ENCODE measurements at regions not wholly inside any gene's neighbourhood (a gene's known extent, or its start where the extent isn't known, plus 50 kb on each side); places are given as distances from the start of the nearest gene placed in this dataset.

DNA sequence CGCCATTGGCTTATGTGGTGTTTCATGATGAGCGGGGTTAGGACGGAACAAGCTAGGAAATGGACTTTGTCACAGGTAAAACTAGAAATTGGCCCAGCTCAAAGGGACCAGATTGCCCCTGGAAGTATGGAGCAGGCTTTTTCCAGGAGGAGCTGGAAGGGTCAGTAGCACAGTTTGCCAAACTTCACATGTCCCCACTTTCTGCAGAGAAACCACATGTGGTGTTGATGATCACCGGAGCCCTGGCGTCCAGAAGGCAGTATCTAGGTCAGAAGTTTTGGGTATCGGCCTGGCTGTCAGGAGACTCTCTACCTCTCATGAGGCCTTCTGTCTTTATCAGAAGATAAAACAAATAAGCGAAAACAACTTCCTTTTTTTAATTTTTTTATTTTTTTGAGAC, 248.5 kb downstream of the SOX9 start (continued):
- TF ChIP-seq, protein P1, sequence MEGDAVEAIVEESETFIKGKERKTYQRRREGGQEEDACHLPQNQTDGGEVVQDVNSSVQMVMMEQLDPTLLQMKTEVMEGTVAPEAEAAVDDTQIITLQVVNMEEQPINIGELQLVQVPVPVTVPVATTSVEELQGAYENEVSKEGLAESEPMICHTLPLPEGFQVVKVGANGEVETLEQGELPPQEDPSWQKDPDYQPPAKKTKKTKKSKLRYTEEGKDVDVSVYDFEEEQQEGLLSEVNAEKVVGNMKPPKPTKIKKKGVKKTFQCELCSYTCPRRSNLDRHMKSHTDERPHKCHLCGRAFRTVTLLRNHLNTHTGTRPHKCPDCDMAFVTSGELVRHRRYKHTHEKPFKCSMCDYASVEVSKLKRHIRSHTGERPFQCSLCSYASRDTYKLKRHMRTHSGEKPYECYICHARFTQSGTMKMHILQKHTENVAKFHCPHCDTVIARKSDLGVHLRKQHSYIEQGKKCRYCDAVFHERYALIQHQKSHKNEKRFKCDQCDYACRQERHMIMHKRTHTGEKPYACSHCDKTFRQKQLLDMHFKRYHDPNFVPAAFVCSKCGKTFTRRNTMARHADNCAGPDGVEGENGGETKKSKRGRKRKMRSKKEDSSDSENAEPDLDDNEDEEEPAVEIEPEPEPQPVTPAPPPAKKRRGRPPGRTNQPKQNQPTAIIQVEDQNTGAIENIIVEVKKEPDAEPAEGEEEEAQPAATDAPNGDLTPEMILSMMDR (conservative IDR thresholded peaks at IDR 0.05; ENCODE audit: low read depth in 2 of 2), result no peak

DNA sequence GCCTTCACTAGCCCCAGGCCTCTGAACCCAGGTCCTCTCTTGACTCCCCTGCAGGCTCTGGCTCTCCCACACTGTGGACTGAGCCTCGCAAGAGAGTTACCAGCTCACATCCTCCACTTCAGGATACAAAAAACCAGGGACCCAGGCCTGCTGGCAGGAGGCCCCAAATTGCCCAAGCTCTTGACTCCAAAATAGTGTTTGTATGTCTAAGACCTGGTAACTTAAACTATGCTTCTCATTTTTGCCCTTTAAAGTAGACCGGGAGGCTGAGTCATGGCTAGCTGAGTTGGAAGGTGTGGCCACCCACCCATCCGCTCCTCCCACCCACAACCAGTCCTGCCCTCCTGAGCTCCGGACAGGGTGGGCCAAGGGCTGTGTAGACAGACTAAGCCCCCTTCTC, 250.0 kb downstream of the SOX9 start:
- H3K4me3 Mint-ChIP-seq, result no peak overlapping the region
- DNase-seq (ENCODE audit: low spot score) (no peak), ATAC-seq (no peak)
- Histone ChIP-seq H3K4me1 (ENCODE audit: insufficient read depth) (no peaks in the 10 kb centered on the region), H3K4me2 (no peak overlapping the region), H3K79me2 (replicated peaks; ENCODE audit: insufficient read depth) (no peaks in the 10 kb centered on the region), H2AFZ (no peak overlapping the region), H3K9me2 (ENCODE audit: insufficient read depth) (no peaks in the 10 kb centered on the region; the same call in 1 of the 2 replicates), H3K4me3 (no peak overlapping the region), H4K20me1 (replicated peaks; ENCODE audit: insufficient read depth) (no peaks in the 10 kb centered on the region), H3K27me3 (ENCODE audit: insufficient read depth) (no peaks in the 10 kb centered on the region), H3K36me3 (ENCODE audit: insufficient read depth) (no peaks in the 10 kb centered on the region), H3F3A (replicated peaks; ENCODE audit: low read depth) (no peaks in the 10 kb centered on the region), H3K27ac (ENCODE audit: low read depth) (no peak overlapping the region)
- H3K4me1 Mint-ChIP-seq, result peaks cover 12% of the 10 kb centered on the region
- H3K9me3 Mint-ChIP-seq, result no peaks in the 10 kb centered on the region
- no peak overlapping the region for H3K27ac Mint-ChIP-seq
- H3K27me3 Mint-ChIP-seq (ENCODE audit: insufficient read depth, low read depth, poor library complexity), result peaks cover 11% of the 10 kb centered on the region
- TF ChIP-seq ZNF331 (CRISPR knock-in tag; IDR thresholded peaks at IDR 0.05; ENCODE audit: low read depth), result no peak
- TF ChIP-seq, protein P2, sequence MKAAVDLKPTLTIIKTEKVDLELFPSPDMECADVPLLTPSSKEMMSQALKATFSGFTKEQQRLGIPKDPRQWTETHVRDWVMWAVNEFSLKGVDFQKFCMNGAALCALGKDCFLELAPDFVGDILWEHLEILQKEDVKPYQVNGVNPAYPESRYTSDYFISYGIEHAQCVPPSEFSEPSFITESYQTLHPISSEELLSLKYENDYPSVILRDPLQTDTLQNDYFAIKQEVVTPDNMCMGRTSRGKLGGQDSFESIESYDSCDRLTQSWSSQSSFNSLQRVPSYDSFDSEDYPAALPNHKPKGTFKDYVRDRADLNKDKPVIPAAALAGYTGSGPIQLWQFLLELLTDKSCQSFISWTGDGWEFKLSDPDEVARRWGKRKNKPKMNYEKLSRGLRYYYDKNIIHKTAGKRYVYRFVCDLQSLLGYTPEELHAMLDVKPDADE (IDR thresholded peaks at IDR 0.05), result no peak
- TF ChIP-seq, protein P1 (conservative IDR thresholded peaks at IDR 0.05; ENCODE audit: low read depth in 2 of 2), result no peak
- TF ChIP-seq STAT1 (IDR thresholded peaks at IDR 0.05; ENCODE audit: unreplicated experiment), result no peak
- H3K36me3 Mint-ChIP-seq (ENCODE audit: low read depth), result no peaks in the 10 kb centered on the region; the same call in 2 of the 3 replicates

DNA sequence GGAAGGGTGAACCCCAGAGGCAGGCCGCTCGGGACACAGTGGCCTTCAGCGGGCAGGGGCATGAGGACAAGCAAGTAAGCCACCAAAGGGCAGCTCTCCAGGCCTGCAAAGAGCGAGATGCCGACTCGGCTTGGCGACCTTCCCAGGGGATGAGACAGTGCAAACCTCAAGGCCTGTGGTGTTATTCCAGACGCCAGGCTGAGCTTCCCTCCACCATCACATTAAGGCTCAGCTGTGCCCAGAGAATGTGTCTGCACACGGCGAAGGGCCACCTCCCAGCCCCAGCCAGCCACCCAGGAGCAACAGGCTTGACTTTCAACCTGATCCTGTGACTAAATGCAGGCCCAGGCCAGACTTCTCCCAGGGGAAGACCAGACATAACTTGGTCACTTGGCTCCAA, 251.4 kb downstream of the SOX9 start:
- no peaks in the 10 kb centered on the region; the same call in 2 of the 3 replicates for H3K36me3 Mint-ChIP-seq (ENCODE audit: low read depth)
- no peaks in the 10 kb centered on the region for H3K36me3 ChIP-seq (ENCODE audit: insufficient read depth)
- H3F3A ChIP-seq (replicated peaks; ENCODE audit: low read depth), result no peaks in the 10 kb centered on the region
- H2AFZ ChIP-seq, result no peak overlapping the region
- H4K20me1 ChIP-seq (replicated peaks; ENCODE audit: insufficient read depth), result no peaks in the 10 kb centered on the region
- H3K79me2 ChIP-seq (replicated peaks; ENCODE audit: insufficient read depth), result no peaks in the 10 kb centered on the region
- H3K4me3 ChIP-seq, result no peak overlapping the region
- DNase-seq (ENCODE audit: low spot score) (no peak), ATAC-seq (no peak)
- H3K4me3 Mint-ChIP-seq, result no peak overlapping the region
- H3K9me2 ChIP-seq (ENCODE audit: insufficient read depth), result no peaks in the 10 kb centered on the region; the same call in 1 of the 2 replicates
- H3K27me3 Mint-ChIP-seq (ENCODE audit: insufficient read depth, low read depth, poor library complexity), result peaks cover 11% of the 10 kb centered on the region
- TF ChIP-seq CREB1 (CRISPR knock-in tag; IDR thresholded peaks at IDR 0.05; ENCODE audit: low read depth), result no peak
- H3K9me3 Mint-ChIP-seq, result no peaks in the 10 kb centered on the region
- no peak overlapping the region for H3K27ac Mint-ChIP-seq
- no peak overlapping the region for H3K4me2 ChIP-seq
- no peaks in the 10 kb centered on the region for H3K27me3 ChIP-seq (ENCODE audit: insufficient read depth)
- H3K4me1 ChIP-seq (ENCODE audit: insufficient read depth), result no peaks in the 10 kb centered on the region
- peaks cover 20% of the 10 kb centered on the region for H3K4me1 Mint-ChIP-seq
- H3K27ac ChIP-seq (ENCODE audit: low read depth), result no peak overlapping the region

All from GM23338 (cell line).